ENCODE measurements at regions not wholly inside any gene's neighbourhood (a gene's known extent, or its start where the extent isn't known, plus 50 kb on each side); places are given as distances from the start of the nearest gene placed in this dataset.

GRCh38 chr2:176687944-176688343 lies 418.7 kb downstream of the MTX2 start:
- DNase-seq, result no peak

GRCh38 chr2:176689711-176690110 lies 420.5 kb downstream of the MTX2 start:
- DNase-seq, result no peak

- DNase-seq, result no peak
These were observed 422.2 kb downstream of the MTX2 start for GRCh38 chr2:176691471-176691870.

- no peak for DNase-seq
These were observed 423.3 kb downstream of the MTX2 start for GRCh38 chr2:176692533-176692932.

- DNase-seq, result no peak
These were observed 429.9 kb downstream of the MTX2 start for GRCh38 chr2:176699098-176699497.

GRCh38 chr2:176699644-176700043 lies 430.4 kb downstream of the MTX2 start:
- no peak for DNase-seq

- no peak for DNase-seq
These were observed 432.9 kb downstream of the MTX2 start for GRCh38 chr2:176702131-176702530.

GRCh38 chr2:176704282-176704858 lies 435.1 kb downstream of the MTX2 start:
- no peak for DNase-seq

- no peak for DNase-seq
These were observed 440.1 kb downstream of the MTX2 start for GRCh38 chr2:176709149-176709951.

- DNase-seq, result no peak
These were observed 440.7 kb downstream of the MTX2 start for GRCh38 chr2:176709991-176710390.

- DNase-seq, result no peak
These were observed 441.5 kb downstream of the MTX2 start for GRCh38 chr2:176710657-176711186.

- no peak for DNase-seq
These were observed 456.8 kb downstream of the MTX2 start for GRCh38 chr2:176725873-176726645.

GRCh38 chr2:176727696-176728095 lies 458.5 kb downstream of the MTX2 start:
- no peak for DNase-seq

- no peak for DNase-seq
These were observed 460.7 kb downstream of the MTX2 start for GRCh38 chr2:176729706-176730569.

- no peak for DNase-seq
These were observed 463.5 kb downstream of the MTX2 start for GRCh38 chr2:176732780-176733179.

- no peak for DNase-seq
These were observed 464.6 kb downstream of the MTX2 start for GRCh38 chr2:176733698-176734430.

- no peak for DNase-seq
These were observed 465.6 kb downstream of the MTX2 start for GRCh38 chr2:176734868-176735267.

GRCh38 chr2:176742271-176742670 lies 470.3 kb upstream of the HNRNPA3 start:
- DNase-seq, result no peak

GRCh38 chr2:176743671-176744070 lies 468.9 kb upstream of the HNRNPA3 start:
- no peak for DNase-seq

- DNase-seq, result no peak
These were observed 468.4 kb upstream of the HNRNPA3 start for GRCh38 chr2:176744146-176744545.

- no peak for DNase-seq
These were observed 466.9 kb upstream of the HNRNPA3 start for GRCh38 chr2:176745543-176746200.
